OCI-LY7 (cell line): ENCODE measurements at regions not wholly inside any gene's neighbourhood (a gene's known extent, or its start where the extent isn't known, plus 50 kb on each side); places are given as distances from the start of the nearest gene placed in this dataset.

Experiments used
- EZH2phosphoT487 ChIP-seq: fragments of 200-600 bp; sonication (generic); IDR thresholded peaks from 2 replicates; pipeline ENCODE4 v1.6.1; 2018; ENCODE audit warnings: low read depth, borderline replicate concordance, mild to moderate bottlenecking, mixed run types, antibody characterized with exemption, low read length, moderate library complexity, mixed read lengths
- TF ChIP-seq, protein P1 (sequence below): fragments of 200-600 bp; sonication (generic); conservative IDR thresholded peaks from 2 replicates; pipeline ENCODE4 v1.5.1; 2014; ENCODE audit warnings: mild to moderate bottlenecking, antibody characterized with exemption, low read length, moderate library complexity, mixed read lengths

DNA sequence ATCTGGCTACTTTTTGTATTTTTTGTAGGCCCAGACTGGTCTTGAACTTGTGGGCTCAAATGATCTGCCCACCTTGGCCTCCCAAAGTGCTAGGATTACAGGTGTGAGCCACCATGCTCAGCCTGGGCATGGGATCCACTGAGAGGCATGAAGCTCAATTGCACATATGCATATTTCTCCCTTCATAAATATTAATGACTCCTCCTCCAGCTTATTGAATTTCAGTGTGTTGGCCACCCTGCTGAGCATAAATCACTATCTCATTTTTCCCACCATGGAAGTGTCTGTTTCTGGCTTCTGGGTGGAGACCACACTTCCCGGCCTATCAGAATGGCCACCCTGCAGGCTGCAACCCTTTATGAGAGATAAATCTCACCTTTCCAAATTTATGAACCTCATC is 53.6 kb upstream of the KIF16B start:
- no peak for TF ChIP-seq EZH2phosphoT487
- TF ChIP-seq, protein P1, sequence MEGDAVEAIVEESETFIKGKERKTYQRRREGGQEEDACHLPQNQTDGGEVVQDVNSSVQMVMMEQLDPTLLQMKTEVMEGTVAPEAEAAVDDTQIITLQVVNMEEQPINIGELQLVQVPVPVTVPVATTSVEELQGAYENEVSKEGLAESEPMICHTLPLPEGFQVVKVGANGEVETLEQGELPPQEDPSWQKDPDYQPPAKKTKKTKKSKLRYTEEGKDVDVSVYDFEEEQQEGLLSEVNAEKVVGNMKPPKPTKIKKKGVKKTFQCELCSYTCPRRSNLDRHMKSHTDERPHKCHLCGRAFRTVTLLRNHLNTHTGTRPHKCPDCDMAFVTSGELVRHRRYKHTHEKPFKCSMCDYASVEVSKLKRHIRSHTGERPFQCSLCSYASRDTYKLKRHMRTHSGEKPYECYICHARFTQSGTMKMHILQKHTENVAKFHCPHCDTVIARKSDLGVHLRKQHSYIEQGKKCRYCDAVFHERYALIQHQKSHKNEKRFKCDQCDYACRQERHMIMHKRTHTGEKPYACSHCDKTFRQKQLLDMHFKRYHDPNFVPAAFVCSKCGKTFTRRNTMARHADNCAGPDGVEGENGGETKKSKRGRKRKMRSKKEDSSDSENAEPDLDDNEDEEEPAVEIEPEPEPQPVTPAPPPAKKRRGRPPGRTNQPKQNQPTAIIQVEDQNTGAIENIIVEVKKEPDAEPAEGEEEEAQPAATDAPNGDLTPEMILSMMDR, result no peak
